Stomach (tissue), 4 donors: ENCODE measurements at regions not wholly inside any gene's neighbourhood (a gene's known extent, or its start where the extent isn't known, plus 50 kb on each side); places are given as distances from the start of the nearest gene placed in this dataset.

Experiments
- EP300 ChIP-seq: sonication (generic); formaldehyde crosslinking; IDR thresholded peaks from one replicate; pipeline ENCODE4 v1.6.1; 2017; ENCODE audit warnings: antibody characterized with exemption
- TF ChIP-seq, protein P1 (sequence below), 7 experiments: fragments of 450-650 bp in 4 of 7; fragments of 200-600 bp in 3 of 7; sonication (generic) in 3 of 7; IDR thresholded peaks; one replicate each; pipeline ENCODE4 v1.5.1; 2016 to 2019; ENCODE audit warnings: antibody characterized with exemption in 7 of 7, control low read depth in 2 of 7, mild to moderate bottlenecking in 1 of 7

DNA sequence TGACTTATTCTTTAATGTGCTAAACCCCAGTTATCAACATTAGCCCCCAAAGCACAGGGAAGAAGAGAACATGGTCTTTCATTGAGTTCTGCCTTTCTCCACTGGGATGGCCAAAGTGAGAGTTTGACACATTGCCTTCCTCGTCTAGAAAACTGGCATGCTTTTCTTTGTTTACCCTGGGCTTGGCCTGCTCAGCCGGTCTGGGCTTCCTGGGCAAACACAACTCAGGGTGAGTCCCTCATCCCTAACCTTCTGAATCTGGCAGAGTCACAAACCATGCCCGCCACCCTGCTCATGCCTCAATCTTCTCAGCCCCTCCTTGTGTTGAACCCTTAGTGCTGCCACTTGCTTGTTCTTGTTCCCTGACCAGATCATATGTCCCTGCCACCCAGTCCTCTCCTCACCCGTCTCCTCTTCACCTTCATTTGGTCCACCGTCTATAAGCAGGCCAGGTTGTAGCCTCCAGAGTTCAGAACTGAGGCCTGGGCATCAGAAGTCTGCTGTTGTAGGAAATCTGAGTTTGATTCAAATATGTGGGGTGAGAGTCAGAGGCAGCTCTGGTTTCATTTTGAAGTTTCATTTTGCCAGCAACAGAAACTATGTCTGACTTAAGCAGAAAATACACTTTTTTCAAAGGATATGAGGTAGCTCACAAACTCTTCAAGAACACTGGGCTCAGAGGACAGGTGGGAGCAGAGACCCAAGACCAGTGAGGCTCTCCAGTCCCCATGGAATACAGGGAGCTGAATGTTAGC, 217.6 kb downstream of the NDUFS4 start:
- TF ChIP-seq, protein P1, sequence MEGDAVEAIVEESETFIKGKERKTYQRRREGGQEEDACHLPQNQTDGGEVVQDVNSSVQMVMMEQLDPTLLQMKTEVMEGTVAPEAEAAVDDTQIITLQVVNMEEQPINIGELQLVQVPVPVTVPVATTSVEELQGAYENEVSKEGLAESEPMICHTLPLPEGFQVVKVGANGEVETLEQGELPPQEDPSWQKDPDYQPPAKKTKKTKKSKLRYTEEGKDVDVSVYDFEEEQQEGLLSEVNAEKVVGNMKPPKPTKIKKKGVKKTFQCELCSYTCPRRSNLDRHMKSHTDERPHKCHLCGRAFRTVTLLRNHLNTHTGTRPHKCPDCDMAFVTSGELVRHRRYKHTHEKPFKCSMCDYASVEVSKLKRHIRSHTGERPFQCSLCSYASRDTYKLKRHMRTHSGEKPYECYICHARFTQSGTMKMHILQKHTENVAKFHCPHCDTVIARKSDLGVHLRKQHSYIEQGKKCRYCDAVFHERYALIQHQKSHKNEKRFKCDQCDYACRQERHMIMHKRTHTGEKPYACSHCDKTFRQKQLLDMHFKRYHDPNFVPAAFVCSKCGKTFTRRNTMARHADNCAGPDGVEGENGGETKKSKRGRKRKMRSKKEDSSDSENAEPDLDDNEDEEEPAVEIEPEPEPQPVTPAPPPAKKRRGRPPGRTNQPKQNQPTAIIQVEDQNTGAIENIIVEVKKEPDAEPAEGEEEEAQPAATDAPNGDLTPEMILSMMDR (IDR thresholded peaks at IDR 0.05) = no peak
- no peak for TF ChIP-seq EP300
